ENCODE measurements at regions not wholly inside any gene's neighbourhood (a gene's known extent, or its start where the extent isn't known, plus 50 kb on each side); places are given as distances from the start of the nearest gene placed in this dataset.

GRCh38 chr5:159698322-159698721 is 218.0 kb upstream of the ADRA1B start:
- DNase-seq (ENCODE audit: low read depth in 2 of 2), result no peak

DNA sequence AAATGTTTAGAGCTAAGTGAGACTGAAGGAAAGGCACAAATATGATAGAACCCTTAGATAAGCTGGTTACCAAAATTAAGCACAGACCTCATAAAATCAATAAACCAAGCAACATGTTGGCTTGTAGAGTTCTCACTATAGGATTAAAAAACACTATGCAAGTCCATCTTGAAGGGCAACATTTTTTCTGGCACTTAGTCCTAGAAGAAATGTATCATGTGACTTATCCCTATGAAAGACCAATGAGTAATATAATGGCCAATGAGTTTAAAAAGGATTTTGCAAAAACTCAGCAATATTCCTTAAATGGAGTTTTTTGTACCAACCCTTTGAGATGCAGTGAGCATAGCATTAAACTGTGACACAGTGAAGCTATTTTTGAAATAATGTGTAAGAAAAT is 216.3 kb upstream of the ADRA1B start:
- no peak for DNase-seq (ENCODE audit: low read depth in 2 of 2)

- DNase-seq (ENCODE audit: low read depth in 2 of 2), result no peak
Measured at GRCh38 chr5:159702301-159702700, 214.0 kb upstream of the ADRA1B start.

DNA sequence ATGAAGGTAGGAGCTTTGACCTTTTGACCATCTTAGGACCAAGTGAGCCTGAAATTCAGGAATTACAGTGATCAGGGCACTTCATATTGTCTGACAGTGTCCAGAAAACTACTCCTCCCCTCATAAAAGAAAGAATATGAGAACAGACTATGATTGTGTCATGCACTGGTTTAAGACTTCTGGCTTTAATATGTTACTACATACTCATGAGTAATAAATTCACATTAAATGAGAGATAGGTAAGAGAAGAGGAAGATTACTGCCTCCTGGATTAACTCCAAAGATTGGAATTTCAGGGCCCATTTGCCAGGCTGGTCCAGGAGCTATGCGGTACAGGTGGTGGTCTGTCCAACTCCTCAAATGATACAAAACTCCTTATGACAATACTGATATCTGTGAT is 213.5 kb upstream of the ADRA1B start:
- DNase-seq (ENCODE audit: low read depth in 2 of 2), result no peak

GRCh38 chr5:159704160-159704559 is 212.1 kb upstream of the ADRA1B start:
- no peak for DNase-seq (ENCODE audit: low read depth in 2 of 2)

GRCh38 chr5:159705948-159706347 is 210.3 kb upstream of the ADRA1B start:
- no peak for DNase-seq (ENCODE audit: low read depth in 2 of 2)

DNA sequence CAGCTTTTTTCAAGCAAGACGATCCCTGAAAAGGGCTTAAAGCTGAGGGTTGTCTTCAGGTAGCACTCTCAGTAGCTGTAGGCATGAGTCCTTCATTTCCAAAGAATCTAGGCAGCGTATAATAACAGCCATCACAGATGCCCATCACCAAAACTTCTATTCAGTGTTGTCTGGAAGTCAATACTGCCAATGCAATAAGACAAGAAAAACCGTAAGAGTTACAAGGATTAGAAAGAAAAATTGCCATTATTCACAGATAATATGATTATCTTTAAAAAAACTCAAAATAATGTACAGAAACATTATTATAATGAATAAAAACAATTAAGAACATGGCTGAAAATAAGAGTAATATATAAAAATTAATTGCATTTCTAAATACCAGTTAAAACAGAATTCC is 208.2 kb upstream of the ADRA1B start:
- no peak for DNase-seq (ENCODE audit: low read depth in 2 of 2)

DNA sequence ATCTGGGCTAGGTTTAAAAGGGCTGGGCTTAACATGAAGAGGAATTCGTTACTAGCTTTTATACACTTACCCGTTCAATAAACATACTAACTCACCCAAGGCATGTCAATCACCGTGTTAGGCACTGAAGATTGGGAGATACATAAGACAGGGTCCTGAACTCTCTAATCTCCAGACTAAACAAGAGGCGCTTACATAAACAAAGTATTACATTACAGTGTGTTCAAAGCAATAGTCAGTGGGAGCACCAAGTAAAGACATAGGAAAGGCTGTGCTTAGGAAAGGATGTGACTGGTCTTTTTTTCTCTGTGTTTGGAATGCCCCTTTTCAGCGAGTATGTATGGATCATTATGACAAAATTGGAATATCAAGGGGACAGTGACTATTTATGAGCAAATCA is 203.6 kb upstream of the ADRA1B start:
- no peak for DNase-seq (ENCODE audit: low read depth in 2 of 2)

- no peak for DNase-seq (ENCODE audit: low read depth in 2 of 2)
Measured at GRCh38 chr5:159713254-159713653, 203.0 kb upstream of the ADRA1B start.

DNA sequence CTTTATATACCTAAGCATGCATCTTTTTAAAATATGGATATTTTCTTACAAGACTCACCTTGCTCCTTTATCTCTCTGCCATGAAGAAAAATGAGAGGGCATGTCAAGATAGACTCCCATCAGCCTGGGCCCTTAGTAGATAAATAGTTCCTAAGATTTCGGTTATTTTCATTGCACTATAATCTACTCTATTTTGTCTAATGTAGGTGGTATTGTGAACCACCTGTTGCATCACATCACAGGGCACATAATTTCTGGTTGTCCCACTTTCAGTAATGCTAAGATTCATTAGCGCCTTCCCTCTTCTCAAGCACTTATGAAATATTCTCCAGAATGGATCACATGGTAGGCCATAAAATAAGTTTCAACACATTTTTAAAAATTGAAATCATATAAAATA is 202.5 kb upstream of the ADRA1B start:
- DNase-seq (ENCODE audit: low read depth in 2 of 2), result no peak

- no peak for DNase-seq (ENCODE audit: low read depth in 2 of 2)
Measured at GRCh38 chr5:159725475-159725874, 190.8 kb upstream of the ADRA1B start.

GRCh38 chr5:159727167-159727566 is 189.1 kb upstream of the ADRA1B start:
- DNase-seq (ENCODE audit: low read depth in 2 of 2), result no peak

- DNase-seq (ENCODE audit: low read depth in 2 of 2), result no peak
Measured at GRCh38 chr5:159730285-159730684, 186.0 kb upstream of the ADRA1B start.

DNA sequence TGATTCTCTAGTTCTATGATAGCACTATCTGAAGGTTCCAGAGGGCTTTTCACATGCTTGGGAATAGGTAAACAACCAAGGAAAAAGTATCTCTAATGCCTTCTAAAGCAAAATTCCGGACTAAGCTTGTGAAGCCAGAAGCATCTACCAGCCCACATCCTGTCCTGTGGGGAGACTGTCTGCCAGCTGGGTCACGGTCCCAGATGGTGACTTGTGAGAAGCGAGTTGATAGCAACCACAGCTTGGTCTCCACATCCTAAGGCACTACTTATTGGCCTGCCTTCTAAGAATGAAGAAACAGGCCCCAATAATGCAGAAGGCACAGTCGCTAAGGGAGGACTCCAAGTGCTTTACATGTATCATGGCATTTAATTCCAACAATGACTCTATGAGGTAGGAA is 184.1 kb upstream of the ADRA1B start:
- no peak for DNase-seq (ENCODE audit: low read depth in 2 of 2)

DNA sequence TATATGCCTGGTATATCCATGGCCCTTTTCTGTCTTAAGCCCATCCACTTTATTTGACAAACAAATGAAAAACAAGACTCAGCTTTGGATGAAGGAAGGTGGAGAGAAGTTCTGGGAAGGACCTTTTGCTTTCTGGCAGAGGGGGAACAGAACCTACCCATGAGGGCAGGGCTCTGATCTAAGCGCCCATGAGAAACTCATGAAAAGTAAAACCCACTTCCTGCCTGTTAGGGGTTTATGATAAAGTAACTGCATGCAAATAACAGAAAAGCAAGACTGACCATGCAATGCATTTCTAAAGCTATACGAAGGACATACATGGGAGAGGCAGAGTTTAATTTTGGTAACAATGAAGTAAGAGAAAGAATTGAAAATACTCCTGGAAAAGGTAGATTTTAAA is 181.9 kb upstream of the ADRA1B start:
- DNase-seq (ENCODE audit: low read depth in 2 of 2), result no peak

DNA sequence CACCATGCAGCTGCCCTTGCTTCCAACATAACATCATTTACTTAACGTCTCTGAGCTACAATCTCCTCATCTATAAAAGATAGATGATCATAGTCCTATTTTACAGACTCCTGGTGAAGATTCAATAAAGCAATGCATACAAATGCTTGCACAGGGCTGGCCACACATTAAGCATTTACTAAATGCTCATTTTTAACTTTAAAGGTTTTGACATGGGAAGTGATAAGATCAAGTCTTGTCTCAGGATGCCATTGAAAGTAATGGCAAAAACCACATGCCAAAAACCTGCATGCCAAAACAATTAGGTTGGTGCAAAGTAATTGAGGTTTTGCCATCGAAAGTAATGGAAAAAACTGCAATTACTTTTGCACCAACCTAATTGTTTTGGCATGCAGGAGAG is 181.2 kb upstream of the ADRA1B start:
- no peak for DNase-seq (ENCODE audit: low read depth in 2 of 2)

GRCh38 chr5:159735749-159736660 is 180.3 kb upstream of the ADRA1B start:
- no peak for DNase-seq (ENCODE audit: low read depth in 2 of 2)

- DNase-seq (ENCODE audit: low read depth in 2 of 2), result no peak
Measured at GRCh38 chr5:159736844-159737243, 179.4 kb upstream of the ADRA1B start.

GRCh38 chr5:159737263-159737662 is 179.0 kb upstream of the ADRA1B start:
- DNase-seq (ENCODE audit: low read depth in 2 of 2), result no peak

- DNase-seq (ENCODE audit: low read depth in 2 of 2), result no peak
Measured at GRCh38 chr5:159741829-159742322, 174.4 kb upstream of the ADRA1B start.

DNA sequence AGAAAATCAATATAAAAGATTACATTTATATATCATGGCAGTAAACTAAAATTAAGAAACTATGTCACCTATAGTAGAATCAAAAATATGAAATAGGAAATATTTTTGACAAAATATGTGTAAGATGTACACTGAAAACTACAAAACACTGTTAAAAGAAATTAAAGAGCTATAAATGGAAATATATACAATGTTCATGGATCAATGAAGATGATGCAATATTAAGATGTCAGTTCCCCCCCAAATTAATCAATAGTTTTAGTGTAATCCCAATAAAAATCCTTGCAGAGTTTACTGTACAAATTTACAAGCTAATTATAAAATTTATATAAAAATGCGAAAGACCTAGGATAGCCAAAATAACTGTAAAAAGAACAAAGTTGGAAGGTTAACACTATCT is 173.0 kb upstream of the ADRA1B start:
- no peak for DNase-seq (ENCODE audit: low read depth in 2 of 2)

DNA sequence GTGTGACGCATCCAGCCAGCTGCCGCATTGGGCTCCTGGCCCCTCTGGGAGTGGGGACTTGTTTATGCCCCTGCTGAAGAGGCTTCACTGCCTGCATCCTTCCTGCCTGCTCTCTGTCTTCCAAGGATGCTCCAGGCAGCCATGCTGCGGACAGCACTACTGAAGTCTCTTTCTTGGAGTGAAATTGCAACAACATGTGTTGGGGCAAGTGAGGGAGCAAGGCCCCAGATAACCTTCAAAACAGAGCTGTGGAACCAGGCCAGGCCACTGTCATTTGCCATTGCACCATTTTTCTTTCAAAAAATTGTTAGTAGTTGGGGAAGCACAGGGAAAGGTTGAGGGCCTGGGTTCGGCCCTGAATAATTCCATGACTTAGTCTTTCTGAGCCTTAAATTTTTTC is 169.6 kb upstream of the ADRA1B start:
- DNase-seq (ENCODE audit: low read depth in 2 of 2), result no peak

- no peak for DNase-seq (ENCODE audit: low read depth in 2 of 2)
Measured at GRCh38 chr5:159749146-159749545, 167.1 kb upstream of the ADRA1B start.

DNA sequence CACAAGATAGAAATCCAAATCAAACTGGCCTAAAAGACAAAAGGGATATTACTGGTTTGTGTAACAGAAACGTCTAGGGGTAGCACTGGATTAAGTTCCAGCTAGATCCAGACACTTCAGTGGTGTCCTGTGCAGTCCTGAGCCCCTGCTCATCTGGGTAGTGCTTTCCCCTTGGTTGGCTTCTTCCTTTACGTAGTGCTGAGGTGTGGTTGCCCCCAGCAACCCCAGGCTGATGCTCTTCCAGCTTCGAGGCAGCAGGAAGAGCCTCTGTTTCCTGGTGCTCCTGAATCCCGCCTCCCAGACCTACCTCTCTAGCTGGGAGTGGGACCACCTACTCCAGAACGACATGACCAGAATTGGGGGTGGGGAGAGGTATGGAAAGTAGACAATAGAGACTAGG is 166.1 kb upstream of the ADRA1B start:
- no peak for DNase-seq (ENCODE audit: low read depth in 2 of 2)

Data from stimulated activated CD4-positive, alpha-beta T cell treated with anti-CD3 and anti-CD28 coated beads, Interleukin-15, amount 100 ng/mL, for 48 hours (primary cell).